Upper lobe of right lung (tissue), 1 donor: ENCODE measurements at regions not wholly inside any gene's neighbourhood (a gene's known extent, or its start where the extent isn't known, plus 50 kb on each side); places are given as distances from the start of the nearest gene placed in this dataset.
"Not testable (repeated sequence)": the region's sequence is repeated elsewhere in the genome, so short reads cannot be mapped to it uniquely, and the experiment has no call there.

Experiments
- ATAC-seq: fragments of 200-7000 bp; cut with Tn5 transposase; one replicate; pipeline ENCODE4 v1.9.1; 2020; ENCODE audit warnings: mild to moderate bottlenecking, moderate library complexity
- DNase-seq: peaks from one replicate; pipeline ENCODE4 v3.0.0-alpha.2; 2020
- H3K27ac ChIP-seq: fragments of 200-600 bp; one replicate; pipeline ENCODE4 v1.8.0; 2022
- H3K27me3 ChIP-seq: fragments of 200-600 bp; one replicate; pipeline ENCODE4 v1.8.0; 2022; ENCODE audit warnings: mild to moderate bottlenecking
- H3K36me3 ChIP-seq: fragments of 200-600 bp; one replicate; pipeline ENCODE4 v1.8.0; 2022
- H3K4me1 ChIP-seq: fragments of 200-600 bp; one replicate; pipeline ENCODE4 v1.8.0; 2022
- H3K4me3 ChIP-seq: fragments of 200-600 bp; one replicate; pipeline ENCODE4 v1.8.0; 2022; ENCODE audit warnings: mild to moderate bottlenecking
- H3K9me3 ChIP-seq: fragments of 200-600 bp; one replicate; pipeline ENCODE4 v1.8.0; 2022
- CTCF ChIP-seq: fragments of 200-600 bp; IDR thresholded peaks from one replicate; pipeline ENCODE4 v1.8.0; 2022; ENCODE audit warnings: antibody characterized with exemption
- intact Hi-C: fragments of 100-400 bp; cut with DNase I; formaldehyde crosslinking; loops from one replicate; pipeline ENCODE4 v1.11.0; 2022
- donor health status: DM: no; HTN: yes; CAD: no; lungs with severe emphysema.

- peak; percentile 28 for TF ChIP-seq CTCF
- no peak overlapping the region for H3K4me3 ChIP-seq
- ATAC-seq (peak; percentile 46), DNase-seq (no peak)
- H3K27me3 ChIP-seq = no peaks in the 10 kb centered on the region
- intact Hi-C loops = no loop called here
- H3K9me3 ChIP-seq = no peaks in the 10 kb centered on the region
- no peaks in the 10 kb centered on the region for H3K4me1 ChIP-seq
- no peaks in the 10 kb centered on the region for H3K36me3 ChIP-seq
- H3K27ac ChIP-seq = no peak overlapping the region
These were observed 109.9 kb upstream of the FAM47C start for GRCh38 chrX:36898301-36898700.

- H3K4me1 ChIP-seq, H3K9me3 ChIP-seq, ATAC-seq, H3K27me3 ChIP-seq, H3K36me3 ChIP-seq, DNase-seq, intact Hi-C loops, H3K27ac ChIP-seq, H3K4me3 ChIP-seq: not testable (repeated sequence)
These were observed 103.6 kb upstream of the FAM47C start for GRCh38 chrX:36904561-36904960.

GRCh38 chrX:36908801-36909675 lies 99.1 kb upstream of the FAM47C start:
- Histone ChIP-seq H3K27me3 (no peaks in the 10 kb centered on the region), H3K36me3 (no peaks in the 10 kb centered on the region), H3K27ac (no peak overlapping the region), H3K4me3 (no peak overlapping the region), H3K4me1 (no peaks in the 10 kb centered on the region), H3K9me3 (no peaks in the 10 kb centered on the region)
- DNase-seq (no peak), ATAC-seq (no peak)
- peak; percentile 40 for TF ChIP-seq CTCF
- intact Hi-C loops = no loop called here

- Histone ChIP-seq H3K27ac (no peak overlapping the region), H3K4me1 (no peaks in the 10 kb centered on the region), H3K9me3 (no peaks in the 10 kb centered on the region), H3K36me3 (no peaks in the 10 kb centered on the region), H3K4me3 (no peak overlapping the region), H3K27me3 (no peaks in the 10 kb centered on the region)
- TF ChIP-seq CTCF = no peak
- intact Hi-C loops = no loop called here
- no peak for DNase-seq
- ATAC-seq = no peak
These were observed 98.5 kb upstream of the FAM47C start for GRCh38 chrX:36909676-36910030.

GRCh38 chrX:36913551-36913950 lies 94.6 kb upstream of the FAM47C start:
- DNase-seq (no peak), ATAC-seq (no peak)
- Histone ChIP-seq H3K36me3 (no peaks in the 10 kb centered on the region), H3K4me3 (no peak overlapping the region), H3K27ac (no peak overlapping the region), H3K9me3 (no peaks in the 10 kb centered on the region), H3K27me3 (no peaks in the 10 kb centered on the region), H3K4me1 (no peaks in the 10 kb centered on the region)
- TF ChIP-seq CTCF = no peak
- intact Hi-C loops = no loop called here

GRCh38 chrX:36916941-36917340 lies 91.2 kb upstream of the FAM47C start:
- no peaks in the 10 kb centered on the region for H3K4me1 ChIP-seq
- no peak overlapping the region for H3K4me3 ChIP-seq
- H3K27me3 ChIP-seq = no peaks in the 10 kb centered on the region
- DNase-seq (no peak), ATAC-seq (no peak)
- TF ChIP-seq CTCF = no peak
- H3K27ac ChIP-seq = no peak overlapping the region
- no peaks in the 10 kb centered on the region for H3K9me3 ChIP-seq
- intact Hi-C loops = no loop called here
- H3K36me3 ChIP-seq = no peaks in the 10 kb centered on the region
